ENCODE measurements at regions not wholly inside any gene's neighbourhood (a gene's known extent, or its start where the extent isn't known, plus 50 kb on each side); places are given as distances from the start of the nearest gene placed in this dataset.

DNA sequence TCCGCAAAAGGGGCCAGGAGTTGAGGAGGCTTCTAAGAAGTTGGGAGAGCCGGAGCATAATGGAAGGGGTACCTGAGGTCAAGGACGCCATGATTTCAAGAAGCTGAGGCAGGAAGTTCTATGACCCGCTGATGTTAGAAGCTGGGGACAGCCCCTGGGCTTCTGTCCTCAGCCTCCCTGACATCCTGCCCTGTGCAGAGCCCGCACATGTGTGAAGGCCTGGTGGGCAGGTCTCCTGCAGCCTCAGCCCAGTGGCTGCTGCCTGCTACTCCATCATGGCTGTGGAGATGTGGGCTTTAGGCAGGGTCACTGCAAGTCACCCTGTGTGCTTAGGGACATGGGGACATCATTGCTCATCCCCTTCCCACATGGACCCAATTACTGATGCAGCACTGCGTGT lies 53.8 kb upstream of the PCBD1 start:
- no peak for ATAC-seq
- intact Hi-C loops (cut with micrococcal nuclease; ENCODE audit: unreplicated experiment): no loop called here
- no peaks in the 10 kb centered on the region; the same call in none of the 2 replicates for H3K27me3 ChIP-seq (ENCODE audit: control insufficient read depth, insufficient read depth, low read length)

DNA sequence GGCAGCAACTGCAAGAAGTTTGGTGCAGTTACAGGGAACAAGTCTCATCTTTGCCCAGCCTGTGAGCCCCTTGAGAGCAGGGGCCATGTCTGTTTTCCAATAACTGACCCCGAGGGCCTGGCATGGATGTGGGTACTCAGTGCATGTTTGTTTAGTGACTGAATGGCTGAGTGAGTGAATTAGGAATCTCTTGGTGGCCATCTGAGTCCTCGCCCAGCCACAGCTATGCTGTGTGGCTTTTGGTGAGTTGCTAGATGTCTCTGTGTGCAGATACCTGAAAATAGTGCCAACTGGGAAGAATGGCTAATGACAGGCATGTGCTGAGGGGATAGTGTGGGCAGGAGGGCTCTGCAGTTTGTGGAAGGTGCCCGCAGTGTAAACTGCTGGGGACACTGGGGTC lies 54.4 kb upstream of the PCBD1 start:
- Histone ChIP-seq H3K4me3 (ENCODE audit: low read depth in 2 of 2, low read length in 2 of 2) (no peak overlapping the region), H3K27ac (ENCODE audit: low read length) (no peak overlapping the region), H3K9me3 (ENCODE audit: control insufficient read depth, insufficient read depth, low read depth, low read length) (no peaks in the 10 kb centered on the region), H3K4me1 (ENCODE audit: control insufficient read depth, insufficient read depth, low read length) (no peaks in the 10 kb centered on the region; the same call in 1 of the 2 replicates), H3K36me3 (ENCODE audit: control insufficient read depth, insufficient read depth, low read length) (no peaks in the 10 kb centered on the region), H3K27me3 (ENCODE audit: control insufficient read depth, insufficient read depth, low read length) (no peaks in the 10 kb centered on the region; the same call in none of the 2 replicates)
- no peak for DNase-seq (ENCODE audit: low read depth, low spot score)
- ChIA-PET POLR2A (no interaction called here), CTCF (no interaction called here)
- TF ChIP-seq POLR2AphosphoS5 (IDR thresholded peaks at IDR 0.05; ENCODE audit: low read depth, low read length) (no peak), TCF7L2 (IDR thresholded peaks at IDR 0.05; ENCODE audit: low read depth, low read length) (no peak), SIN3A (IDR thresholded peaks at IDR 0.05; ENCODE audit: borderline replicate concordance, insufficient read depth, low read depth, low read length) (no peak)
- TF ChIP-seq, protein P1, sequence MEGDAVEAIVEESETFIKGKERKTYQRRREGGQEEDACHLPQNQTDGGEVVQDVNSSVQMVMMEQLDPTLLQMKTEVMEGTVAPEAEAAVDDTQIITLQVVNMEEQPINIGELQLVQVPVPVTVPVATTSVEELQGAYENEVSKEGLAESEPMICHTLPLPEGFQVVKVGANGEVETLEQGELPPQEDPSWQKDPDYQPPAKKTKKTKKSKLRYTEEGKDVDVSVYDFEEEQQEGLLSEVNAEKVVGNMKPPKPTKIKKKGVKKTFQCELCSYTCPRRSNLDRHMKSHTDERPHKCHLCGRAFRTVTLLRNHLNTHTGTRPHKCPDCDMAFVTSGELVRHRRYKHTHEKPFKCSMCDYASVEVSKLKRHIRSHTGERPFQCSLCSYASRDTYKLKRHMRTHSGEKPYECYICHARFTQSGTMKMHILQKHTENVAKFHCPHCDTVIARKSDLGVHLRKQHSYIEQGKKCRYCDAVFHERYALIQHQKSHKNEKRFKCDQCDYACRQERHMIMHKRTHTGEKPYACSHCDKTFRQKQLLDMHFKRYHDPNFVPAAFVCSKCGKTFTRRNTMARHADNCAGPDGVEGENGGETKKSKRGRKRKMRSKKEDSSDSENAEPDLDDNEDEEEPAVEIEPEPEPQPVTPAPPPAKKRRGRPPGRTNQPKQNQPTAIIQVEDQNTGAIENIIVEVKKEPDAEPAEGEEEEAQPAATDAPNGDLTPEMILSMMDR (IDR thresholded peaks at IDR 0.05): no peak
- TF ChIP-seq, protein P2, sequence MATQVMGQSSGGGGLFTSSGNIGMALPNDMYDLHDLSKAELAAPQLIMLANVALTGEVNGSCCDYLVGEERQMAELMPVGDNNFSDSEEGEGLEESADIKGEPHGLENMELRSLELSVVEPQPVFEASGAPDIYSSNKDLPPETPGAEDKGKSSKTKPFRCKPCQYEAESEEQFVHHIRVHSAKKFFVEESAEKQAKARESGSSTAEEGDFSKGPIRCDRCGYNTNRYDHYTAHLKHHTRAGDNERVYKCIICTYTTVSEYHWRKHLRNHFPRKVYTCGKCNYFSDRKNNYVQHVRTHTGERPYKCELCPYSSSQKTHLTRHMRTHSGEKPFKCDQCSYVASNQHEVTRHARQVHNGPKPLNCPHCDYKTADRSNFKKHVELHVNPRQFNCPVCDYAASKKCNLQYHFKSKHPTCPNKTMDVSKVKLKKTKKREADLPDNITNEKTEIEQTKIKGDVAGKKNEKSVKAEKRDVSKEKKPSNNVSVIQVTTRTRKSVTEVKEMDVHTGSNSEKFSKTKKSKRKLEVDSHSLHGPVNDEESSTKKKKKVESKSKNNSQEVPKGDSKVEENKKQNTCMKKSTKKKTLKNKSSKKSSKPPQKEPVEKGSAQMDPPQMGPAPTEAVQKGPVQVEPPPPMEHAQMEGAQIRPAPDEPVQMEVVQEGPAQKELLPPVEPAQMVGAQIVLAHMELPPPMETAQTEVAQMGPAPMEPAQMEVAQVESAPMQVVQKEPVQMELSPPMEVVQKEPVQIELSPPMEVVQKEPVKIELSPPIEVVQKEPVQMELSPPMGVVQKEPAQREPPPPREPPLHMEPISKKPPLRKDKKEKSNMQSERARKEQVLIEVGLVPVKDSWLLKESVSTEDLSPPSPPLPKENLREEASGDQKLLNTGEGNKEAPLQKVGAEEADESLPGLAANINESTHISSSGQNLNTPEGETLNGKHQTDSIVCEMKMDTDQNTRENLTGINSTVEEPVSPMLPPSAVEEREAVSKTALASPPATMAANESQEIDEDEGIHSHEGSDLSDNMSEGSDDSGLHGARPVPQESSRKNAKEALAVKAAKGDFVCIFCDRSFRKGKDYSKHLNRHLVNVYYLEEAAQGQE (IDR thresholded peaks at IDR 0.05; ENCODE audit: insufficient read depth in 1 of 2, low read depth in 2 of 2, low read length in 1 of 2): no peak
- ATAC-seq: no peak
- BruUV-seq (replicated peaks): no TSS peak
- intact Hi-C loops (cut with micrococcal nuclease; ENCODE audit: unreplicated experiment): no loop called here
- in situ Hi-C loops (cut with HindIII; ENCODE audit: low pct_unique_long_range_greater_than_20kb, low sequenced_read_pairs): no loop called here

More for the DNA sequence above, 53.8 kb upstream of the PCBD1 start:
- in situ Hi-C loops (cut with HindIII; ENCODE audit: low pct_unique_long_range_greater_than_20kb, low sequenced_read_pairs): no loop called here
- no peak for TF ChIP-seq TCF7L2 (IDR thresholded peaks at IDR 0.05; ENCODE audit: low read depth, low read length)
- TF ChIP-seq POLR2AphosphoS5 (IDR thresholded peaks at IDR 0.05; ENCODE audit: low read depth, low read length): no peak
- TF ChIP-seq, protein P1 (IDR thresholded peaks at IDR 0.05): no peak
- no peak for TF ChIP-seq SIN3A (IDR thresholded peaks at IDR 0.05; ENCODE audit: borderline replicate concordance, insufficient read depth, low read depth, low read length)
- TF ChIP-seq, protein P2 (IDR thresholded peaks at IDR 0.05; ENCODE audit: insufficient read depth in 1 of 2, low read depth in 2 of 2, low read length in 1 of 2): no peak
- ChIA-PET CTCF (no interaction called here), POLR2A (no interaction called here)
- H3K36me3 ChIP-seq (ENCODE audit: control insufficient read depth, insufficient read depth, low read length): no peaks in the 10 kb centered on the region
- H3K4me1 ChIP-seq (ENCODE audit: control insufficient read depth, insufficient read depth, low read length): no peaks in the 10 kb centered on the region; the same call in 1 of the 2 replicates
- BruUV-seq (replicated peaks): no TSS peak
- no peak overlapping the region for H3K27ac ChIP-seq (ENCODE audit: low read length)
- H3K4me3 ChIP-seq (ENCODE audit: low read depth in 2 of 2, low read length in 2 of 2): no peak overlapping the region
- no peaks in the 10 kb centered on the region for H3K9me3 ChIP-seq (ENCODE audit: control insufficient read depth, insufficient read depth, low read depth, low read length)
- no peak for DNase-seq (ENCODE audit: low read depth, low spot score)

Measured in Panc1 (cell line).